HepG2 (cell line): ENCODE measurements at regions not wholly inside any gene's neighbourhood (a gene's known extent, or its start where the extent isn't known, plus 50 kb on each side); places are given as distances from the start of the nearest gene placed in this dataset.

ENCODE experiments used
- CTCF ChIP-seq: sonication (generic); formaldehyde crosslinking; IDR thresholded peaks from 2 replicates; pipeline ENCODE4 v1.5.0; 2020; ENCODE audit warnings: mild to moderate bottlenecking, missing genetic modification reagents, moderate library complexity
- JUND ChIP-seq: sonication (generic); formaldehyde crosslinking; IDR thresholded peaks from 2 replicates; pipeline ENCODE4 v1.8.0; 2022; ENCODE audit warnings: mild to moderate bottlenecking, missing genetic modification reagents
- KLF13 ChIP-seq: sonication (generic); formaldehyde crosslinking; IDR thresholded peaks from 2 replicates; pipeline ENCODE4 v1.4.0; 2020; ENCODE audit warnings: mild to moderate bottlenecking, missing genetic modification reagents
- MAX ChIP-seq: IDR thresholded peaks from 2 replicates; pipeline ENCODE4 v1.6.1; 2012; ENCODE audit warnings: inconsistent platforms
- RAD21 ChIP-seq: fragments of 450-650 bp; formaldehyde crosslinking; IDR thresholded peaks from 2 replicates; pipeline ENCODE4 v1.5.0; 2020; ENCODE audit warnings: mild to moderate bottlenecking
- RXRA ChIP-seq: sonication (generic); formaldehyde crosslinking; IDR thresholded peaks from 2 replicates; pipeline ENCODE4 v1.5.1; 2020; ENCODE audit warnings: missing genetic modification reagents
- STAT6 ChIP-seq: sonication (generic); formaldehyde crosslinking; IDR thresholded peaks from 2 replicates; pipeline ENCODE4 v1.4.0; 2020; ENCODE audit warnings: missing genetic modification reagents, mild to moderate bottlenecking, borderline replicate concordance
- TBP ChIP-seq: sonication (generic); formaldehyde crosslinking; IDR thresholded peaks from 2 replicates; pipeline ENCODE4 v1.5.0; 2020; ENCODE audit warnings: missing genetic modification reagents
- ZNF280D ChIP-seq: sonication (generic); formaldehyde crosslinking; IDR thresholded peaks from 2 replicates; pipeline ENCODE4 v1.5.1; 2020; ENCODE audit warnings: mild to moderate bottlenecking, missing genetic modification reagents
- ZNF75D ChIP-seq: sonication (generic); formaldehyde crosslinking; IDR thresholded peaks from 2 replicates; pipeline ENCODE4 v1.8.1; 2023; ENCODE audit warnings: missing genetic modification reagents, mild to moderate bottlenecking, borderline replicate concordance

GRCh38 chr4:164039482-164039881 lies 545.0 kb downstream of the TMA16 start:
- no peak for TF ChIP-seq TBP
- TF ChIP-seq KLF13: no peak
- TF ChIP-seq ZNF75D (CRISPR knock-in tag): no peak
- TF ChIP-seq RAD21 (CRISPR knock-in tag): no peak
- no peak for TF ChIP-seq CTCF (CRISPR knock-in tag)
- no peak for TF ChIP-seq STAT6 (CRISPR knock-in tag)
- TF ChIP-seq JUND (CRISPR knock-in tag): no peak
- TF ChIP-seq RXRA: no peak
- TF ChIP-seq MAX: no peak
- no peak for TF ChIP-seq ZNF280D (CRISPR knock-in tag)
